Esophagus (tissue), 2 donors: ENCODE measurements at regions not wholly inside any gene's neighbourhood (a gene's known extent, or its start where the extent isn't known, plus 50 kb on each side); places are given as distances from the start of the nearest gene placed in this dataset.
"Not testable (repeated sequence)": the region's sequence is repeated elsewhere in the genome, so short reads cannot be mapped to it uniquely, and the experiment has no call there.

Experiments
- H3K27ac ChIP-seq, 2 donors: one replicate each; pipeline ENCODE4 v1.5.1; 2013; ENCODE audit warnings: low read depth in 2 of 2, mild to moderate bottlenecking in 2 of 2, inconsistent platforms in 1 of 2, low read length in 1 of 2, moderate library complexity in 1 of 2
- H3K27me3 ChIP-seq, 2 donors: one replicate each; pipeline ENCODE4 v1.6.1; 2013; ENCODE audit warnings: low read length in 2 of 2, control low read depth in 1 of 2, mild to moderate bottlenecking in 1 of 2; ENCODE audit not compliant: insufficient read depth in 2 of 2, control insufficient read depth in 1 of 2
- H3K36me3 ChIP-seq, 2 donors: one replicate each; pipeline ENCODE4 v1.6.1; 2013; ENCODE audit warnings: low read length in 1 of 2; ENCODE audit not compliant: control insufficient read depth in 2 of 2, insufficient read depth in 2 of 2
- H3K4me1 ChIP-seq, 2 donors: one replicate each; pipeline ENCODE4 v1.6.1; 2013; ENCODE audit warnings: low read length in 1 of 2; ENCODE audit not compliant: control insufficient read depth in 2 of 2, insufficient read depth in 2 of 2
- H3K4me3 ChIP-seq, 2 donors: one replicate each; pipeline ENCODE4 v1.5.1; 2013; ENCODE audit warnings: low read length in 2 of 2, mild to moderate bottlenecking in 2 of 2, low read depth in 1 of 2, moderate library complexity in 1 of 2
- H3K9me3 ChIP-seq, 2 donors: one replicate each; pipeline ENCODE4 v1.6.1; 2013; ENCODE audit warnings: mild to moderate bottlenecking in 2 of 2, low read depth in 1 of 2, low read length in 1 of 2, moderate library complexity in 1 of 2; ENCODE audit not compliant: control insufficient read depth in 2 of 2, insufficient read depth in 1 of 2
- WGBS, 2 donors: extraction: QIAGEN DNeasy Blood & Tissue Kit; methylation state at CpG; one replicate each; pipeline ENCODE4 v1.1.7; 2013; 5-methylcytosine and 5-hydroxymethylcytosine counted together
- donor health status: healthy with polysubstance abuse.
- donor health status: Bipolar disorder and iron deficiency.

DNA sequence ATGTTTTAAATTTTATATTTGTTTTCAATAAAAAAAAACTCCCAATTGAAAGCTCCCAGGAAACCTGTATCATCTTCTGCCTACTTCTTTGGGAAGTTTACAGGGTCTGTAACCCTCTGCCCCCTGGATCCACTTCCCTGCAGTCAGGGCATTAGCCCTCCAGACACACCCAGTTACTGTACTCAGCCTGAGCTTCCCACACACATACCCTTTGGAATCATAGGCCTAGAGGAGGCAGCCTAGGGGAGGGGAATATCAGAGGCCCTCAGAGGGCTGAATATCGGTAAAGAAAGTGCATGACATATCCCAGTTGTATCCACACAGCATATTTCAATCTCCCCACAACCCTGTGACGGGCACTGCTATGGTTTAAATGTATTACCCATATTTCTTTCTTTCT lies 56.2 kb upstream of the TFPI start:
- H3K4me3 ChIP-seq, H3K27ac ChIP-seq, H3K36me3 ChIP-seq, H3K27me3 ChIP-seq, H3K9me3 ChIP-seq, H3K4me1 ChIP-seq: not testable (repeated sequence)
- WGBS, 2 donors, result 83% methylated on average over 2 of the region's 2 CpGs

GRCh38 chr2:187612857-187613256 lies 58.6 kb upstream of the TFPI start:
- Histone ChIP-seq H3K36me3 (no peaks in the 10 kb centered on the region), H3K27me3 (no peaks in the 10 kb centered on the region), H3K9me3 (no peaks in the 10 kb centered on the region), H3K4me3 (no peak overlapping the region), H3K4me1 (no peaks in the 10 kb centered on the region), H3K27ac (no peak overlapping the region)
- 82% methylated on average over 1 of the region's 1 CpG for WGBS, 2 donors

DNA sequence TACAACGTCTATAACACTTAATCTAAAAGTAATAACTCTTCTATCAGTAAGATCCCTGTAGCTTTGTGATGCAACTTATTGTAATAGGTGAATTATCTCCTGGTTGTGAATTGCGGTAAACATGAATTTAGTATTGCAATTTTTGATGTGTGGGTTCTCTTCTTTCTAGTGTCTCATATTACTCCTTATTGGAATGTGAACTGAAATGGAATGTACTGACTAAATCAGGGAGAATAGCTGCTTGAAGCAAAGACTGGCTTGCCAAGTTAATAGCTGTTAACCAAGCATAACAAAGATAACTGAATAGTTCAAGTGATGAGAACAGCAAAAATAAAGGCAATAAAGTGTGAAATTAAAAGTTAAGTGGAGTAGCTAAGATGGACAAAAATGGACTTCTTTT lies 60.5 kb upstream of the TFPI start:
- Histone ChIP-seq H3K36me3 (no peaks in the 10 kb centered on the region), H3K4me3 (no peak overlapping the region), H3K9me3 (no peaks in the 10 kb centered on the region), H3K27ac (no peak overlapping the region), H3K4me1 (no peaks in the 10 kb centered on the region), H3K27me3 (no peaks in the 10 kb centered on the region)
- WGBS, 2 donors, result 65 to 70% methylated on average over 2 of the region's 2 CpGs

DNA sequence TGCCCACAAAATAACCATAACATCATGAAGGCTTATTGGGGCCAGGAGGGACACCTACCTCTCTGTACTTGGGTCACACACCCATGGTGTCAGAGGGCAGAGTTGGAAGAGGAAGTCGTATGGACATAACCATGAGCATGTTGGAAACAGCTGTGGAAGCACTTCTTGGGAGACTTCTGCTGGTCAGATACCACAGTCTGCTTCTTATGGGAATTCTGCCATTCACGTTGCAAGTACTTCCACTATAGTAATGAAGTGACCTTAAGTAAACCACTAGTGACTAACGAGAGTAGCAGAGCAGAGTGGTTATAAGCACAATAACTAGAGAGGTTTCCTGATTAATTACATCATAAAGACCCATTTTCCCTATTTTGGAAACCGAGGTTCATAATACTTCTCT lies 61.1 kb upstream of the TFPI start:
- 76% methylated on average over 4 of the region's 4 CpGs for WGBS, 2 donors
- Histone ChIP-seq H3K36me3 (no peaks in the 10 kb centered on the region), H3K4me1 (no peaks in the 10 kb centered on the region), H3K9me3 (no peaks in the 10 kb centered on the region), H3K27me3 (no peaks in the 10 kb centered on the region), H3K4me3 (no peak overlapping the region), H3K27ac (no peak overlapping the region)

DNA sequence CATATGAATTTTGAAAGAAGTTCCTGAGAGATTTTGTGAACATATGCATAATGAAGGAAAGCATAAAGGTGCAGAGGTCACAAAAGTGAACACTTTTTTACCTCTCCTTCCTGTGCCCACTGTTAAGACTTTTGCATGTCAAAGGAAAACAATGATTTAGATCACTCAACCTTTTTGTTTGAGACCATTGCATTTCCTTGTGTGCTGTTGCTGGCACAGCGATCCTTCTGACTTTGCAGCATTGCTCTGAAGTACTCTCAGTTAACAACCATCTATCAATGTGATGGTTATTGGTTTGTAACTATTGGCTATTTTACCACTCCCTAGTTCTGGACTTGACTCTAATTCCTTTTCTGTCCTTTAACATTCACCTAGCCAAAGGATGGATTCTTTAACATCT lies 61.7 kb upstream of the TFPI start:
- H3K9me3 ChIP-seq, result no peaks in the 10 kb centered on the region
- 79 to 80% methylated on average over 1 of the region's 1 CpG for WGBS, 2 donors
- no peak overlapping the region for H3K27ac ChIP-seq
- H3K27me3 ChIP-seq, result no peaks in the 10 kb centered on the region
- H3K4me3 ChIP-seq, result no peak overlapping the region
- no peaks in the 10 kb centered on the region for H3K36me3 ChIP-seq
- no peaks in the 10 kb centered on the region for H3K4me1 ChIP-seq

- no peaks in the 10 kb centered on the region for H3K27me3 ChIP-seq
- H3K36me3 ChIP-seq, result no peaks in the 10 kb centered on the region
- no peak overlapping the region for H3K27ac ChIP-seq
- H3K4me1 ChIP-seq, result no peaks in the 10 kb centered on the region
- 83 to 86% methylated on average over 3 of the region's 3 CpGs for WGBS, 2 donors
- H3K9me3 ChIP-seq, result no peaks in the 10 kb centered on the region
- no peak overlapping the region for H3K4me3 ChIP-seq
Observed at GRCh38 chr2:187617120-187617519, 62.9 kb upstream of the TFPI start.

GRCh38 chr2:187617905-187618304 lies 63.7 kb upstream of the TFPI start:
- Histone ChIP-seq H3K36me3 (no peaks in the 10 kb centered on the region), H3K4me3 (no peak overlapping the region), H3K4me1 (no peaks in the 10 kb centered on the region), H3K27me3 (no peaks in the 10 kb centered on the region), H3K27ac (no peak overlapping the region), H3K9me3 (no peaks in the 10 kb centered on the region)

DNA sequence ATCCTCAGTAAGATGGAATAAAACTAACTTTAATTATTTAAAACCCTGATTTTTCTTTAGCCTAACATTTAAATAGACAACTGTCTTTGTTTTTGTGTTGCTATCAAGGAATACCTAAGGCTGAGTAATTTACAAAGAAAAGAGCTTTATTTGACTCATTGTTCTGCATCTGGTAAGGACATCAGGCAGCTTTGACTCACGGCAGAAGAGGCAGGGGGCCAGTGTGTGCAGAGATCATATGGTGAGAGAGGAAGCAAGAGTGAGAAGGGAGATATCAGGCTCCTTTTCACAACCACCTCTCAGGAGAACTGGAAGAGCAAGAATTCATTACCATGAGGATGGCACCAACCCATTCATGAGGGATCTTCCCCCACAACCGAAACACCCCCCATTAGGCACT lies 64.6 kb upstream of the TFPI start:
- Histone ChIP-seq H3K36me3 (no peaks in the 10 kb centered on the region), H3K27me3 (no peaks in the 10 kb centered on the region), H3K4me3 (no peak overlapping the region), H3K4me1 (no peaks in the 10 kb centered on the region), H3K27ac (no peak overlapping the region), H3K9me3 (no peaks in the 10 kb centered on the region)
- WGBS, 2 donors, result 50 to 60% methylated on average over 2 of the region's 2 CpGs

DNA sequence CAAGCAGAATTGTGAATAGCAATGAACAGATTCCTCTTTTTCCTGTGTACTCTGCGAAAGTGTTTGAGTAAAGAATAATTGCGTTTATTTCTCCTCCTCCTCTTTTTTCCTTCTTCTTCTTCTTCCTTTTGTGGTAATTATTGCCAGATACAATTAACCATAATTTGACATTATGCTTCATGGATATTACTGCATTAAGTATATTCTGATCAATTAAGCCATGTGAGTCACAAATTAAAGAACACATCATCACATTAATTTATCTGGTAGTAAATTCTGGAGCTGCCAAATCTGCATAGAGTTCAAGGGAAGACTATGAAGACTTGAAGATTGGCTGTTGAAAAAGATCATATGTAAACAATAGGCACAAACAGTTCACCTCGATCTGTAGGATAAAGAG lies 72.9 kb upstream of the TFPI start:
- H3K4me1 ChIP-seq, result no peaks in the 10 kb centered on the region
- H3K4me3 ChIP-seq, result no peak overlapping the region
- H3K9me3 ChIP-seq, result peaks cover 0 to 3% of the 10 kb centered on the region in 2 donors
- H3K36me3 ChIP-seq, result no peaks in the 10 kb centered on the region
- H3K27ac ChIP-seq, result no peak overlapping the region
- no peaks in the 10 kb centered on the region for H3K27me3 ChIP-seq
- WGBS, 2 donors, result 81 to 84% methylated on average over 3 of the region's 3 CpGs

GRCh38 chr2:187636731-187637391 lies 82.6 kb upstream of the TFPI start:
- not testable (repeated sequence) for H3K4me3 ChIP-seq, H3K36me3 ChIP-seq, H3K27me3 ChIP-seq, H3K27ac ChIP-seq, H3K9me3 ChIP-seq, H3K4me1 ChIP-seq
- WGBS, 2 donors, result 96% methylated on average over 47 to 53 of the region's 53 CpGs
